Liver (tissue), 8 donors: ENCODE measurements at regions not wholly inside any gene's neighbourhood (a gene's known extent, or its start where the extent isn't known, plus 50 kb on each side); places are given as distances from the start of the nearest gene placed in this dataset.
"Not testable (repeated sequence)": the region's sequence is repeated elsewhere in the genome, so short reads cannot be mapped to it uniquely, and the experiment has no call there.

Experiments
- DNase-seq: peaks from one replicate; pipeline ENCODE4 v3.0.0-alpha.2; 2017; ENCODE audit warnings: low spot score
- H3K27ac ChIP-seq, 2 donors: one replicate each; pipeline ENCODE4 v1.7.0; 2013; ENCODE audit warnings: inconsistent platforms in 2 of 2, low read length in 2 of 2, control low read depth in 1 of 2, low read depth in 1 of 2, mild to moderate bottlenecking in 1 of 2
- H3K27me3 ChIP-seq, 4 donors: one replicate each; pipeline versions ENCODE4 v1.6.1 to v1.7.0; 2013; ENCODE audit warnings: low read length in 3 of 4, inconsistent platforms in 1 of 4, mild to moderate bottlenecking in 1 of 4, moderate library complexity in 1 of 4; ENCODE audit not compliant: control insufficient read depth in 4 of 4, insufficient read depth in 4 of 4
- H3K36me3 ChIP-seq, 4 donors: one replicate each; pipeline versions ENCODE4 v1.6.1 to v1.7.0; 2013; ENCODE audit warnings: low read length in 3 of 4, mild to moderate bottlenecking in 3 of 4, low read depth in 1 of 4, moderate library complexity in 1 of 4; ENCODE audit not compliant: control insufficient read depth in 4 of 4, insufficient read depth in 3 of 4
- H3K4me1 ChIP-seq, 4 donors: one replicate each; pipeline versions ENCODE4 v1.6.1 to v1.7.0; 2013; ENCODE audit warnings: low read length in 3 of 4, mild to moderate bottlenecking in 3 of 4, moderate library complexity in 1 of 4; ENCODE audit not compliant: control insufficient read depth in 4 of 4, insufficient read depth in 4 of 4
- H3K4me3 ChIP-seq, 3 donors: one replicate each; pipeline versions ENCODE4 v1.6.1 to v1.7.0; 2013; ENCODE audit warnings: low read length in 3 of 3, control low read depth in 1 of 3, low read depth in 1 of 3, mild to moderate bottlenecking in 1 of 3
- H3K9ac ChIP-seq, 2 donors: one replicate each; pipeline ENCODE4 v1.7.0; 2013; ENCODE audit warnings: low read length in 2 of 2, mild to moderate bottlenecking in 2 of 2, moderate library complexity in 2 of 2, control low read depth in 1 of 2, low read depth in 1 of 2
- H3K9me3 ChIP-seq, 4 donors: one replicate each; pipeline versions ENCODE4 v1.6.1 to v1.7.0; 2013; ENCODE audit warnings: low read length in 3 of 4; ENCODE audit not compliant: control insufficient read depth in 4 of 4
- EGR1 ChIP-seq, 2 donors: IDR thresholded peaks; 2 replicates each; pipeline ENCODE4 v1.6.1; 2016 to 2018; ENCODE audit warnings: antibody characterized with exemption in 2 of 2, low read depth in 2 of 2
- FOXA1 ChIP-seq: IDR thresholded peaks from 2 replicates; pipeline ENCODE4 v1.6.1; 2016; ENCODE audit warnings: antibody characterized with exemption
- FOXA2 ChIP-seq: IDR thresholded peaks from 2 replicates; pipeline ENCODE4 v1.6.1; 2016; ENCODE audit warnings: antibody characterized with exemption
- GABPA ChIP-seq, 2 donors: IDR thresholded peaks in 1 of 2; conservative IDR thresholded peaks in 1 of 2; 2 replicates each; pipeline ENCODE4 v1.6.1; 2016; ENCODE audit warnings: antibody characterized with exemption in 2 of 2, mild to moderate bottlenecking in 1 of 2, moderate library complexity in 1 of 2
- HNF4A ChIP-seq, 2 donors: conservative IDR thresholded peaks; 2 replicates each; pipeline ENCODE4 v1.6.1; 2016; ENCODE audit warnings: antibody characterized with exemption in 2 of 2, mild to moderate bottlenecking in 2 of 2
- HNF4G ChIP-seq: IDR thresholded peaks from 2 replicates; pipeline ENCODE4 v1.6.1; 2016; ENCODE audit warnings: antibody characterized with exemption
- JUND ChIP-seq, 2 donors: IDR thresholded peaks; 2 replicates each; pipeline ENCODE4 v1.6.1; 2016; ENCODE audit warnings: antibody characterized with exemption in 2 of 2
- NR2F2 ChIP-seq: IDR thresholded peaks from 2 replicates; pipeline ENCODE4 v1.6.1; 2016; ENCODE audit warnings: antibody characterized with exemption
- RAD21 ChIP-seq, 2 donors: IDR thresholded peaks; 2 replicates each; pipeline ENCODE4 v1.6.1; 2016; ENCODE audit warnings: antibody characterized with exemption in 2 of 2, mild to moderate bottlenecking in 2 of 2
- RXRA ChIP-seq, 2 donors: IDR thresholded peaks; 2 replicates each; pipeline ENCODE4 v1.6.1; 2017 to 2018; ENCODE audit warnings: antibody characterized with exemption in 2 of 2, mild to moderate bottlenecking in 1 of 2
- SP1 ChIP-seq: IDR thresholded peaks from 2 replicates; pipeline ENCODE4 v1.6.1; 2018; ENCODE audit warnings: antibody characterized with exemption, mild to moderate bottlenecking
- TAF1 ChIP-seq: conservative IDR thresholded peaks from 2 replicates; pipeline ENCODE4 v1.6.1; 2016; ENCODE audit warnings: antibody characterized with exemption, mild to moderate bottlenecking
- YY1 ChIP-seq: IDR thresholded peaks from 2 replicates; pipeline ENCODE4 v1.6.1; 2016; ENCODE audit warnings: antibody characterized with exemption, mild to moderate bottlenecking
- WGBS: extraction: QIAGEN DNeasy Blood & Tissue Kit; methylation state at CpG from one replicate; pipeline ENCODE4 v1.1.7; 2013; 5-methylcytosine and 5-hydroxymethylcytosine counted together
- TF ChIP-seq, protein P1 (sequence below): IDR thresholded peaks from 2 replicates; pipeline ENCODE4 v1.6.1; 2016; ENCODE audit warnings: antibody characterized with exemption, mild to moderate bottlenecking
- TF ChIP-seq, protein P2 (sequence below): IDR thresholded peaks from 2 replicates; pipeline ENCODE4 v1.6.1; 2016; ENCODE audit warnings: antibody characterized with exemption
- TF ChIP-seq, protein P3 (sequence below): IDR thresholded peaks from 2 replicates; pipeline ENCODE4 v1.6.1; 2016; ENCODE audit warnings: antibody characterized with exemption
- TF ChIP-seq, protein P4 (sequence below): fragments of 150-350 bp; IDR thresholded peaks from 2 replicates; pipeline ENCODE4 v1.5.1; 2017; ENCODE audit warnings: improper control_type of control experiment, low read depth, low read length; ENCODE audit not compliant: missing input control
- TF ChIP-seq, protein P5 (sequence below): IDR thresholded peaks from 2 replicates; pipeline ENCODE4 v1.6.1; 2016; ENCODE audit warnings: antibody characterized with exemption
- donor health status: healthy.
- donor health status: healthy.
- donor health status: healthy.
- donor health status: healthy.
- donor health status: healthy.

DNA sequence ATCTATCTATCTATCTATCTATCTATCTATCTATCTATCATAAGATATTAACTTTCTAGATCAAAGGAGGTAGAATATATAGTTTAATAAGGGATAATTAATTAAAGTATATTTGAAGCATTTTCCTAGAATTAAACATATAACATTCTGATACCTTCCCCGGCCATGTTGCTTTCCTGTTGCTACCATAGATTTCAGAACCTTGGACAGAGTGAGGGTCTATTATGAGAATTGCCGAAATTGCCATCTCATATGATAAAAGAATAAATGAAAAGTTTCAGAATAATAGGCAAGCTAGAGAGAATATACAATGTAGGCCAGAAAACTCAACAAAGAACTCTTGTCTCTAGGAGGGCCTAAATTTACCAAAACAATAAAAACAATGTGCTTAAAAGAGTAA is 706.1 kb upstream of the TMPRSS15 start (continued):
- TF ChIP-seq, protein P1, sequence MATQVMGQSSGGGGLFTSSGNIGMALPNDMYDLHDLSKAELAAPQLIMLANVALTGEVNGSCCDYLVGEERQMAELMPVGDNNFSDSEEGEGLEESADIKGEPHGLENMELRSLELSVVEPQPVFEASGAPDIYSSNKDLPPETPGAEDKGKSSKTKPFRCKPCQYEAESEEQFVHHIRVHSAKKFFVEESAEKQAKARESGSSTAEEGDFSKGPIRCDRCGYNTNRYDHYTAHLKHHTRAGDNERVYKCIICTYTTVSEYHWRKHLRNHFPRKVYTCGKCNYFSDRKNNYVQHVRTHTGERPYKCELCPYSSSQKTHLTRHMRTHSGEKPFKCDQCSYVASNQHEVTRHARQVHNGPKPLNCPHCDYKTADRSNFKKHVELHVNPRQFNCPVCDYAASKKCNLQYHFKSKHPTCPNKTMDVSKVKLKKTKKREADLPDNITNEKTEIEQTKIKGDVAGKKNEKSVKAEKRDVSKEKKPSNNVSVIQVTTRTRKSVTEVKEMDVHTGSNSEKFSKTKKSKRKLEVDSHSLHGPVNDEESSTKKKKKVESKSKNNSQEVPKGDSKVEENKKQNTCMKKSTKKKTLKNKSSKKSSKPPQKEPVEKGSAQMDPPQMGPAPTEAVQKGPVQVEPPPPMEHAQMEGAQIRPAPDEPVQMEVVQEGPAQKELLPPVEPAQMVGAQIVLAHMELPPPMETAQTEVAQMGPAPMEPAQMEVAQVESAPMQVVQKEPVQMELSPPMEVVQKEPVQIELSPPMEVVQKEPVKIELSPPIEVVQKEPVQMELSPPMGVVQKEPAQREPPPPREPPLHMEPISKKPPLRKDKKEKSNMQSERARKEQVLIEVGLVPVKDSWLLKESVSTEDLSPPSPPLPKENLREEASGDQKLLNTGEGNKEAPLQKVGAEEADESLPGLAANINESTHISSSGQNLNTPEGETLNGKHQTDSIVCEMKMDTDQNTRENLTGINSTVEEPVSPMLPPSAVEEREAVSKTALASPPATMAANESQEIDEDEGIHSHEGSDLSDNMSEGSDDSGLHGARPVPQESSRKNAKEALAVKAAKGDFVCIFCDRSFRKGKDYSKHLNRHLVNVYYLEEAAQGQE = no peak
- TF ChIP-seq RXRA (IDR thresholded peaks at IDR 0.05) = no peak
- TF ChIP-seq NR2F2 = no peak
- no peak for TF ChIP-seq SP1
- no peak for TF ChIP-seq TAF1
- no peak for TF ChIP-seq HNF4G

DNA sequence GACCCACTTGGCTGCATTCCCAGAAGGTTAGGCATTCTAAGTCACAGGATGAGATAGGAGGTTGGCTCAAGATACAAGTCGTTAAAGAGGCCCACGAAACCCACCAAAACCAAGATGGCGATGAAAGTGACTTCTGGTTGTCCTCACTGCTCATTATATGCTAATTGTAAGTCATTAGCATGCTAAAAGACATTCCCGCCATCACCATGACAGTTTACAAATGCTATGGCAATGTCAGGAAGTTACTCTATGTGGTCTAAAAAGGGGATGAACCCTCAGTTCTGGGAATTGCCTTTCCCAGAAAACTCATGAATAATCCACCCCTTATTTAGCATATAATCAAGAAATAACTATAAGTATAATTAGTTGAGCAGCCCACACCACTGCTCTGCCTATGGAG is 715.7 kb upstream of the TMPRSS15 start:
- not testable (repeated sequence) for H3K27me3 ChIP-seq, H3K4me1 ChIP-seq, DNase-seq, H3K9ac ChIP-seq, H3K4me3 ChIP-seq, H3K36me3 ChIP-seq, H3K27ac ChIP-seq, H3K9me3 ChIP-seq
- WGBS = 68% methylated on average over 4 of the region's 4 CpGs

DNA sequence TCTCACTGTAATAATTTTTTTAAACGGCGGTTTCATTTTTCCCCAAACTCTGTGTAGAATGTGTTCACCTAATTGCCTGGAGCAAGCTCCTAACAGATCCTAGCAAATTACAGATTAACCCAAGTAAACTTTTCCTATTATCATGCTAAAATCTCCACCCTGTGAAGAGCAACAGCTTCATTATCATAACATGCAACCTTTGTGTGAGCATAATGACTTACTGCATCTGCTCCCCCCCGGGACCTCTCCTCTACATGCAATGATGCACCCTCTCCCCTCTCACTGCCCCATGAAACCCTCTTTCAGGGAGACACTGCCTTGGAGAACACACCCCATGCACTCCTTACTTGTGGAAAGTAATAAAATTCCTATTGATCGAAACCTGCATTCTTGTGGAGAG is 717.0 kb upstream of the TMPRSS15 start:
- WGBS = 78% methylated on average over 4 of the region's 4 CpGs
- TF ChIP-seq, protein P2, sequence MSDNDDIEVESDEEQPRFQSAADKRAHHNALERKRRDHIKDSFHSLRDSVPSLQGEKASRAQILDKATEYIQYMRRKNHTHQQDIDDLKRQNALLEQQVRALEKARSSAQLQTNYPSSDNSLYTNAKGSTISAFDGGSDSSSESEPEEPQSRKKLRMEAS = no peak
- no peak for TF ChIP-seq JUND (IDR thresholded peaks at IDR 0.05)
- TF ChIP-seq, protein P1 = no peak
- no peak for TF ChIP-seq HNF4A (conservative IDR thresholded peaks at IDR 0.05)
- TF ChIP-seq YY1 = no peak
- TF ChIP-seq RXRA (IDR thresholded peaks at IDR 0.05) = no peak
- no peak for TF ChIP-seq GABPA (IDR thresholded peaks at IDR 0.05 in 1 of 2, conservative IDR thresholded peaks at IDR 0.05 in 1 of 2)
- TF ChIP-seq FOXA2 = no peak
- TF ChIP-seq HNF4G = no peak
- TF ChIP-seq NR2F2 = no peak
- TF ChIP-seq, protein P3, sequence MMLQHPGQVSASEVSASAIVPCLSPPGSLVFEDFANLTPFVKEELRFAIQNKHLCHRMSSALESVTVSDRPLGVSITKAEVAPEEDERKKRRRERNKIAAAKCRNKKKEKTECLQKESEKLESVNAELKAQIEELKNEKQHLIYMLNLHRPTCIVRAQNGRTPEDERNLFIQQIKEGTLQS = no peak
- TF ChIP-seq TAF1 = no peak
- no peak for TF ChIP-seq RAD21 (IDR thresholded peaks at IDR 0.05)
- no peak for TF ChIP-seq SP1
- no peak for TF ChIP-seq FOXA1
- TF ChIP-seq, protein P4, sequence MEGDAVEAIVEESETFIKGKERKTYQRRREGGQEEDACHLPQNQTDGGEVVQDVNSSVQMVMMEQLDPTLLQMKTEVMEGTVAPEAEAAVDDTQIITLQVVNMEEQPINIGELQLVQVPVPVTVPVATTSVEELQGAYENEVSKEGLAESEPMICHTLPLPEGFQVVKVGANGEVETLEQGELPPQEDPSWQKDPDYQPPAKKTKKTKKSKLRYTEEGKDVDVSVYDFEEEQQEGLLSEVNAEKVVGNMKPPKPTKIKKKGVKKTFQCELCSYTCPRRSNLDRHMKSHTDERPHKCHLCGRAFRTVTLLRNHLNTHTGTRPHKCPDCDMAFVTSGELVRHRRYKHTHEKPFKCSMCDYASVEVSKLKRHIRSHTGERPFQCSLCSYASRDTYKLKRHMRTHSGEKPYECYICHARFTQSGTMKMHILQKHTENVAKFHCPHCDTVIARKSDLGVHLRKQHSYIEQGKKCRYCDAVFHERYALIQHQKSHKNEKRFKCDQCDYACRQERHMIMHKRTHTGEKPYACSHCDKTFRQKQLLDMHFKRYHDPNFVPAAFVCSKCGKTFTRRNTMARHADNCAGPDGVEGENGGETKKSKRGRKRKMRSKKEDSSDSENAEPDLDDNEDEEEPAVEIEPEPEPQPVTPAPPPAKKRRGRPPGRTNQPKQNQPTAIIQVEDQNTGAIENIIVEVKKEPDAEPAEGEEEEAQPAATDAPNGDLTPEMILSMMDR = no peak
- TF ChIP-seq, protein P5, sequence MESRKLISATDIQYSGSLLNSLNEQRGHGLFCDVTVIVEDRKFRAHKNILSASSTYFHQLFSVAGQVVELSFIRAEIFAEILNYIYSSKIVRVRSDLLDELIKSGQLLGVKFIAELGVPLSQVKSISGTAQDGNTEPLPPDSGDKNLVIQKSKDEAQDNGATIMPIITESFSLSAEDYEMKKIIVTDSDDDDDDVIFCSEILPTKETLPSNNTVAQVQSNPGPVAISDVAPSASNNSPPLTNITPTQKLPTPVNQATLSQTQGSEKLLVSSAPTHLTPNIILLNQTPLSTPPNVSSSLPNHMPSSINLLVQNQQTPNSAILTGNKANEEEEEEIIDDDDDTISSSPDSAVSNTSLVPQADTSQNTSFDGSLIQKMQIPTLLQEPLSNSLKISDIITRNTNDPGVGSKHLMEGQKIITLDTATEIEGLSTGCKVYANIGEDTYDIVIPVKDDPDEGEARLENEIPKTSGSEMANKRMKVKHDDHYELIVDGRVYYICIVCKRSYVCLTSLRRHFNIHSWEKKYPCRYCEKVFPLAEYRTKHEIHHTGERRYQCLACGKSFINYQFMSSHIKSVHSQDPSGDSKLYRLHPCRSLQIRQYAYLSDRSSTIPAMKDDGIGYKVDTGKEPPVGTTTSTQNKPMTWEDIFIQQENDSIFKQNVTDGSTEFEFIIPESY = no peak
- no peak for TF ChIP-seq EGR1 (IDR thresholded peaks at IDR 0.05; ENCODE audit: low read depth in 2 of 2)
- no peaks in the 10 kb centered on the region for H3K27me3 ChIP-seq
- DNase-seq = no peak
- no peaks in the 10 kb centered on the region for H3K9me3 ChIP-seq
- no peaks in the 10 kb centered on the region for H3K4me1 ChIP-seq
- no peak overlapping the region for H3K9ac ChIP-seq
- H3K36me3 ChIP-seq = no peaks in the 10 kb centered on the region
- H3K4me3 ChIP-seq = no peak overlapping the region
- no peak overlapping the region for H3K27ac ChIP-seq
